Liver (tissue), 8 donors: ENCODE measurements at regions not wholly inside any gene's neighbourhood (a gene's known extent, or its start where the extent isn't known, plus 50 kb on each side); places are given as distances from the start of the nearest gene placed in this dataset.

Source experiments
- DNase-seq: peaks from one replicate; pipeline ENCODE4 v3.0.0-alpha.2; 2017; ENCODE audit warnings: low spot score
- H3K27ac ChIP-seq, 2 donors: one replicate each; pipeline ENCODE4 v1.7.0; 2013; ENCODE audit warnings: inconsistent platforms in 2 of 2, low read length in 2 of 2, control low read depth in 1 of 2, low read depth in 1 of 2, mild to moderate bottlenecking in 1 of 2
- H3K27me3 ChIP-seq, 4 donors: one replicate each; pipeline versions ENCODE4 v1.6.1 to v1.7.0; 2013; ENCODE audit warnings: low read length in 3 of 4, inconsistent platforms in 1 of 4, mild to moderate bottlenecking in 1 of 4, moderate library complexity in 1 of 4; ENCODE audit not compliant: control insufficient read depth in 4 of 4, insufficient read depth in 4 of 4
- H3K36me3 ChIP-seq, 4 donors: one replicate each; pipeline versions ENCODE4 v1.6.1 to v1.7.0; 2013; ENCODE audit warnings: low read length in 3 of 4, mild to moderate bottlenecking in 3 of 4, low read depth in 1 of 4, moderate library complexity in 1 of 4; ENCODE audit not compliant: control insufficient read depth in 4 of 4, insufficient read depth in 3 of 4
- H3K4me1 ChIP-seq, 4 donors: one replicate each; pipeline versions ENCODE4 v1.6.1 to v1.7.0; 2013; ENCODE audit warnings: low read length in 3 of 4, mild to moderate bottlenecking in 3 of 4, moderate library complexity in 1 of 4; ENCODE audit not compliant: control insufficient read depth in 4 of 4, insufficient read depth in 4 of 4
- H3K4me3 ChIP-seq, 3 donors: one replicate each; pipeline versions ENCODE4 v1.6.1 to v1.7.0; 2013; ENCODE audit warnings: low read length in 3 of 3, control low read depth in 1 of 3, low read depth in 1 of 3, mild to moderate bottlenecking in 1 of 3
- H3K9ac ChIP-seq, 2 donors: one replicate each; pipeline ENCODE4 v1.7.0; 2013; ENCODE audit warnings: low read length in 2 of 2, mild to moderate bottlenecking in 2 of 2, moderate library complexity in 2 of 2, control low read depth in 1 of 2, low read depth in 1 of 2
- H3K9me3 ChIP-seq, 4 donors: one replicate each; pipeline versions ENCODE4 v1.6.1 to v1.7.0; 2013; ENCODE audit warnings: low read length in 3 of 4; ENCODE audit not compliant: control insufficient read depth in 4 of 4
- EGR1 ChIP-seq, 2 donors: IDR thresholded peaks; 2 replicates each; pipeline ENCODE4 v1.6.1; 2016 to 2018; ENCODE audit warnings: antibody characterized with exemption in 2 of 2, low read depth in 2 of 2
- FOXA1 ChIP-seq: IDR thresholded peaks from 2 replicates; pipeline ENCODE4 v1.6.1; 2016; ENCODE audit warnings: antibody characterized with exemption
- FOXA2 ChIP-seq: IDR thresholded peaks from 2 replicates; pipeline ENCODE4 v1.6.1; 2016; ENCODE audit warnings: antibody characterized with exemption
- GABPA ChIP-seq, 2 donors: IDR thresholded peaks in 1 of 2; conservative IDR thresholded peaks in 1 of 2; 2 replicates each; pipeline ENCODE4 v1.6.1; 2016; ENCODE audit warnings: antibody characterized with exemption in 2 of 2, mild to moderate bottlenecking in 1 of 2, moderate library complexity in 1 of 2
- HNF4A ChIP-seq, 2 donors: conservative IDR thresholded peaks; 2 replicates each; pipeline ENCODE4 v1.6.1; 2016; ENCODE audit warnings: antibody characterized with exemption in 2 of 2, mild to moderate bottlenecking in 2 of 2
- HNF4G ChIP-seq: IDR thresholded peaks from 2 replicates; pipeline ENCODE4 v1.6.1; 2016; ENCODE audit warnings: antibody characterized with exemption
- JUND ChIP-seq, 2 donors: IDR thresholded peaks; 2 replicates each; pipeline ENCODE4 v1.6.1; 2016; ENCODE audit warnings: antibody characterized with exemption in 2 of 2
- NR2F2 ChIP-seq: IDR thresholded peaks from 2 replicates; pipeline ENCODE4 v1.6.1; 2016; ENCODE audit warnings: antibody characterized with exemption
- RAD21 ChIP-seq, 2 donors: IDR thresholded peaks; 2 replicates each; pipeline ENCODE4 v1.6.1; 2016; ENCODE audit warnings: antibody characterized with exemption in 2 of 2, mild to moderate bottlenecking in 2 of 2
- RXRA ChIP-seq, 2 donors: IDR thresholded peaks; 2 replicates each; pipeline ENCODE4 v1.6.1; 2017 to 2018; ENCODE audit warnings: antibody characterized with exemption in 2 of 2, mild to moderate bottlenecking in 1 of 2
- SP1 ChIP-seq: IDR thresholded peaks from 2 replicates; pipeline ENCODE4 v1.6.1; 2018; ENCODE audit warnings: antibody characterized with exemption, mild to moderate bottlenecking
- TAF1 ChIP-seq: conservative IDR thresholded peaks from 2 replicates; pipeline ENCODE4 v1.6.1; 2016; ENCODE audit warnings: antibody characterized with exemption, mild to moderate bottlenecking
- YY1 ChIP-seq: IDR thresholded peaks from 2 replicates; pipeline ENCODE4 v1.6.1; 2016; ENCODE audit warnings: antibody characterized with exemption, mild to moderate bottlenecking
- WGBS: extraction: QIAGEN DNeasy Blood & Tissue Kit; methylation state at CpG from one replicate; pipeline ENCODE4 v1.1.7; 2013; 5-methylcytosine and 5-hydroxymethylcytosine counted together
- TF ChIP-seq, protein P1 (sequence below): IDR thresholded peaks from 2 replicates; pipeline ENCODE4 v1.6.1; 2016; ENCODE audit warnings: antibody characterized with exemption
- TF ChIP-seq, protein P2 (sequence below): fragments of 150-350 bp; IDR thresholded peaks from 2 replicates; pipeline ENCODE4 v1.5.1; 2017; ENCODE audit warnings: improper control_type of control experiment, low read depth, low read length; ENCODE audit not compliant: missing input control
- TF ChIP-seq, protein P3 (sequence below): IDR thresholded peaks from 2 replicates; pipeline ENCODE4 v1.6.1; 2016; ENCODE audit warnings: antibody characterized with exemption
- donor health status: healthy.
- donor health status: healthy.
- donor health status: healthy.
- donor health status: healthy.
- donor health status: healthy.

DNA sequence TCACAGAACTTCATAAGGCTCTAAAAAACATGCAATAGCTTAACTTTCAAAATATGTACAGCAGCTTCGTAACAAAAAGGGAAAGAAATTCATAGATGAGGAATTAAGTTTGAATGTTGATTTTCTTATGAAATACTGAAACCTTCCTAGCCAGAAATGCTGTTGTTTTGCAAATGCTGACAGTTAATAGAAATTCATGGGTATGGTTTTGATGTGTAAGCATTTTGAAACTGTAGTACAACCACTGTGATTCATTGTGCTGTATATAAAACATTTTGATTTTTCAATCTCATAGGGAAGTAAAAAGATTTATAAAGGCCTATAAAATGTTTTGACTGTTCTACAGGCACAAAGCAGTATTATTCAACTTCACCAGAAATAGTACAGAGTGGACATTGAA is 228.4 kb upstream of the EYS start:
- Histone ChIP-seq H3K4me3 (no peak overlapping the region), H3K9ac (no peak overlapping the region), H3K36me3 (no peaks in the 10 kb centered on the region), H3K4me1 (no peaks in the 10 kb centered on the region), H3K9me3 (no peaks in the 10 kb centered on the region), H3K27me3 (no peaks in the 10 kb centered on the region), H3K27ac (no peak overlapping the region)
- DNase-seq: no peak
- WGBS: 80% methylated on average over 1 of the region's 1 CpG
- TF ChIP-seq GABPA (IDR thresholded peaks at IDR 0.05 in 1 of 2, conservative IDR thresholded peaks at IDR 0.05 in 1 of 2): no peak
- no peak for TF ChIP-seq TAF1
- no peak for TF ChIP-seq NR2F2
- no peak for TF ChIP-seq HNF4G
- TF ChIP-seq FOXA2: no peak
- TF ChIP-seq, protein P1, sequence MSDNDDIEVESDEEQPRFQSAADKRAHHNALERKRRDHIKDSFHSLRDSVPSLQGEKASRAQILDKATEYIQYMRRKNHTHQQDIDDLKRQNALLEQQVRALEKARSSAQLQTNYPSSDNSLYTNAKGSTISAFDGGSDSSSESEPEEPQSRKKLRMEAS: no peak
- TF ChIP-seq YY1: no peak
- TF ChIP-seq SP1: no peak
- TF ChIP-seq, protein P2, sequence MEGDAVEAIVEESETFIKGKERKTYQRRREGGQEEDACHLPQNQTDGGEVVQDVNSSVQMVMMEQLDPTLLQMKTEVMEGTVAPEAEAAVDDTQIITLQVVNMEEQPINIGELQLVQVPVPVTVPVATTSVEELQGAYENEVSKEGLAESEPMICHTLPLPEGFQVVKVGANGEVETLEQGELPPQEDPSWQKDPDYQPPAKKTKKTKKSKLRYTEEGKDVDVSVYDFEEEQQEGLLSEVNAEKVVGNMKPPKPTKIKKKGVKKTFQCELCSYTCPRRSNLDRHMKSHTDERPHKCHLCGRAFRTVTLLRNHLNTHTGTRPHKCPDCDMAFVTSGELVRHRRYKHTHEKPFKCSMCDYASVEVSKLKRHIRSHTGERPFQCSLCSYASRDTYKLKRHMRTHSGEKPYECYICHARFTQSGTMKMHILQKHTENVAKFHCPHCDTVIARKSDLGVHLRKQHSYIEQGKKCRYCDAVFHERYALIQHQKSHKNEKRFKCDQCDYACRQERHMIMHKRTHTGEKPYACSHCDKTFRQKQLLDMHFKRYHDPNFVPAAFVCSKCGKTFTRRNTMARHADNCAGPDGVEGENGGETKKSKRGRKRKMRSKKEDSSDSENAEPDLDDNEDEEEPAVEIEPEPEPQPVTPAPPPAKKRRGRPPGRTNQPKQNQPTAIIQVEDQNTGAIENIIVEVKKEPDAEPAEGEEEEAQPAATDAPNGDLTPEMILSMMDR: no peak
- no peak for TF ChIP-seq RAD21 (IDR thresholded peaks at IDR 0.05)
- no peak for TF ChIP-seq FOXA1

DNA sequence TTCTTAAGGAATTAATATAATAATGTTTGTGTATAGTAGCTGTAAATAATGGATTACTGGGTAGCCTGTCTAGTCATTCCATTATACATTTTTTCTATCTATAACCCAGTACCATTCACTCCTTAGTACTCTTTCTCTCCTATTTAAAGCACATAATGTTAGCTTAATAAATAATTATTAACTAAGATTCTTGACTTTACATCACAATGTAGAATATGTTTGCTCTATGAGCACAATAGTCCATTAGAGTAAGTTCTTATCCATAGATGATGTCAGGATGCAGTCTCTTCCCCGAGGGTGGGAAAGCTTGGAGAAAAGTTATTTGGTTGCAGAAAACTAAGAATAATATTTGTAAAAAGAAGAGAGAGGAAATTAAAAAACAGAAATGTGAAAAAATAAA is 226.4 kb upstream of the EYS start:
- H3K4me3 ChIP-seq: no peak overlapping the region
- no peak overlapping the region for H3K9ac ChIP-seq
- no peaks in the 10 kb centered on the region for H3K27me3 ChIP-seq
- DNase-seq: no peak
- WGBS: 58% methylated on average over 1 of the region's 1 CpG
- no peaks in the 10 kb centered on the region for H3K9me3 ChIP-seq
- TF ChIP-seq, protein P1: no peak
- no peak for TF ChIP-seq YY1
- no peak for TF ChIP-seq NR2F2
- no peak for TF ChIP-seq JUND (IDR thresholded peaks at IDR 0.05)
- TF ChIP-seq EGR1 (IDR thresholded peaks at IDR 0.05; ENCODE audit: low read depth in 2 of 2): no peak
- no peak for TF ChIP-seq RXRA (IDR thresholded peaks at IDR 0.05)
- TF ChIP-seq, protein P3, sequence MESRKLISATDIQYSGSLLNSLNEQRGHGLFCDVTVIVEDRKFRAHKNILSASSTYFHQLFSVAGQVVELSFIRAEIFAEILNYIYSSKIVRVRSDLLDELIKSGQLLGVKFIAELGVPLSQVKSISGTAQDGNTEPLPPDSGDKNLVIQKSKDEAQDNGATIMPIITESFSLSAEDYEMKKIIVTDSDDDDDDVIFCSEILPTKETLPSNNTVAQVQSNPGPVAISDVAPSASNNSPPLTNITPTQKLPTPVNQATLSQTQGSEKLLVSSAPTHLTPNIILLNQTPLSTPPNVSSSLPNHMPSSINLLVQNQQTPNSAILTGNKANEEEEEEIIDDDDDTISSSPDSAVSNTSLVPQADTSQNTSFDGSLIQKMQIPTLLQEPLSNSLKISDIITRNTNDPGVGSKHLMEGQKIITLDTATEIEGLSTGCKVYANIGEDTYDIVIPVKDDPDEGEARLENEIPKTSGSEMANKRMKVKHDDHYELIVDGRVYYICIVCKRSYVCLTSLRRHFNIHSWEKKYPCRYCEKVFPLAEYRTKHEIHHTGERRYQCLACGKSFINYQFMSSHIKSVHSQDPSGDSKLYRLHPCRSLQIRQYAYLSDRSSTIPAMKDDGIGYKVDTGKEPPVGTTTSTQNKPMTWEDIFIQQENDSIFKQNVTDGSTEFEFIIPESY: no peak
- TF ChIP-seq FOXA2: no peak
- TF ChIP-seq SP1: no peak
- no peak for TF ChIP-seq HNF4A (conservative IDR thresholded peaks at IDR 0.05)
- H3K36me3 ChIP-seq: no peaks in the 10 kb centered on the region
- no peaks in the 10 kb centered on the region for H3K4me1 ChIP-seq
- H3K27ac ChIP-seq: no peak overlapping the region

GRCh38 chr6:65927141-65927540 is 220.1 kb upstream of the EYS start:
- H3K36me3 ChIP-seq: no peaks in the 10 kb centered on the region
- WGBS: 92% methylated on average over 13 of the region's 13 CpGs

More at GRCh38 chr6:65927141-65927540, 220.1 kb upstream of the EYS start:
- no peak for DNase-seq
- Histone ChIP-seq H3K27ac (no peak overlapping the region), H3K9ac (no peak overlapping the region), H3K4me1 (no peaks in the 10 kb centered on the region), H3K27me3 (no peaks in the 10 kb centered on the region), H3K9me3 (no peaks in the 10 kb centered on the region), H3K4me3 (no peak overlapping the region)
- TF ChIP-seq NR2F2: no peak
- no peak for TF ChIP-seq RXRA (IDR thresholded peaks at IDR 0.05)
- TF ChIP-seq SP1: no peak
- TF ChIP-seq, protein P1: no peak
- TF ChIP-seq YY1: no peak
- TF ChIP-seq, protein P3: no peak
